K562 (cell line): ENCODE measurements at regions not wholly inside any gene's neighbourhood (a gene's known extent, or its start where the extent isn't known, plus 50 kb on each side); places are given as distances from the start of the nearest gene placed in this dataset.

Experiments
- ARID1B ChIP-seq: fragments of 450-650 bp; IDR thresholded peaks from 2 replicates; pipeline ENCODE4 v1.6.1; 2016; ENCODE audit warnings: antibody characterized with exemption, mild to moderate bottlenecking, inconsistent platforms
- BRF1 ChIP-seq: IDR thresholded peaks from 3 replicates; pipeline ENCODE4 v1.6.1; 2011; ENCODE audit warnings: borderline replicate concordance, mild to moderate bottlenecking; ENCODE audit not compliant: insufficient read length; ENCODE audit errors: extremely low read depth
- CCNT2 ChIP-seq: IDR thresholded peaks from 2 replicates; pipeline ENCODE4 v1.6.1; 2011; ENCODE audit warnings: borderline replicate concordance, low read depth, mild to moderate bottlenecking, moderate library complexity, mixed read lengths, low read length; ENCODE audit not compliant: insufficient read length; ENCODE audit errors: extremely low read depth
- NELFE ChIP-seq: IDR thresholded peaks from 2 replicates; pipeline ENCODE4 v1.6.1; 2011; ENCODE audit warnings: mild to moderate bottlenecking; ENCODE audit not compliant: insufficient read depth, insufficient read length
- REST ChIP-seq, 2 experiments: fragments of 450-650 bp; formaldehyde crosslinking in 1 of 2; IDR thresholded peaks; 2 replicates each; pipeline versions ENCODE4 v1.4.0 to v1.6.1; 2014 to 2020; ENCODE audit warnings: mild to moderate bottlenecking in 2 of 2, borderline replicate concordance in 1 of 2, low read depth in 1 of 2
- STAG1 ChIP-seq: sonication (generic); formaldehyde crosslinking; IDR thresholded peaks from 2 replicates; pipeline ENCODE4 v1.5.0; 2020; ENCODE audit warnings: missing genetic modification reagents, borderline replicate concordance
- ZC3H8 ChIP-seq: fragments of 450-650 bp; IDR thresholded peaks from 2 replicates; pipeline ENCODE4 v1.6.1; 2017

DNA sequence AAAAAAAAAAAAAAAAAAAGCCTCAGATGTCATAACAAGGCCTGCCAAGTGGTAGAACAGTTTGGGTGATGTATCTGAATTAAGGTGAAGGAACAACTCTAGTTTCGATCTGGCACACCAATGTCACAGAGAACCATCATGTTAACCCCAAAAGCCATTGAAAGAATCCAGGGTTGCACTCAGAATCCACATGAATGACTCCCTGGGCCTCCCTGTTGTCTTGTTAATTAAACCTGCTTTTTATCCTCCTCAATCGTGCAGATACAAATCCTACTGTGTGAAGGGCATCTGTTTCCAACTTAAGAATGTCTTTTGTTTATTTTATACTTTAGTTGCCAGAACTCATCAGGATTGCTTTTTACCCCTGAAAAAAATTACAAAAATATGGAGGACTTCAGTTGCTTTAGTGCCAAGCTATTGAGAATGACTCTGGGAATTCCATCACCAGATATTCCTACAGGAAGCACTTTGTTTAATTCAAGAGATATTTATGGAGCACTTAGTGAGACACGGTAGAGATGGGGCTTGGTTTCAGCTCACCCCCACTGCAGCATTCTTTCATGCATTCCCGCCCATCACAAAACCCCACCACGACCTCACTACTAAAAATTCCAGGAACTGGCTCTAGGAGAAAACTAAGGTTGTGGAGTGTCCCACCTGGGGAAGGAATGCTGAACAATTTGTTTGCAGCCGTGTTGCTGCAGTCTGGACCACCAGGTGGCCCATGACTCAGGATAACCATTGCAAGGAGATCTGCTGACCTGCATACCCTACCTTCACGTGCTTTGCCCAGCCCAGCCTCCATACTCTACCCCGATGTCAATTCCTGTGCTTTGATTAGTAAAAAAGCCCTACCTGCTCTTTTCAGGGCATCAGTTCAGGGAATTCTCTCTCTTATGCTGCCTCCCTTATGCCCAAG, 63.8 kb upstream of the GPRC5B start (continued):
- TF ChIP-seq REST (IDR thresholded peaks at IDR 0.05; ENCODE audit: borderline replicate concordance) (no peak), REST (CRISPR knock-in tag; IDR thresholded peaks at IDR 0.05; ENCODE audit: low read depth) (no peak), ARID1B (no peak), BRF1 (no peak), NELFE (no peak), ZC3H8 (no peak), CCNT2 (no peak), STAG1 (CRISPR knock-in tag) (no peak)
- TF ChIP-seq, all 486 proteins: peak for 0
